Lower lobe of right lung (tissue), 2 donors: ENCODE measurements at regions not wholly inside any gene's neighbourhood (a gene's known extent, or its start where the extent isn't known, plus 50 kb on each side); places are given as distances from the start of the nearest gene placed in this dataset.

ENCODE experiments used
- ATAC-seq, 2 donors: fragments of 200-7000 bp; cut with Tn5 transposase; one replicate each; pipeline ENCODE4 v1.9.1; 2020 to 2022; ENCODE audit warnings: mild to moderate bottlenecking in 2 of 2, moderate library complexity in 2 of 2
- DNase-seq: peaks from one replicate; pipeline ENCODE4 v3.0.0-alpha.2; 2020
- H3K27ac ChIP-seq: fragments of 200-600 bp; one replicate; pipeline ENCODE4 v1.8.0; 2022
- H3K27me3 ChIP-seq: fragments of 200-600 bp; one replicate; pipeline ENCODE4 v1.8.0; 2022; ENCODE audit warnings: low read depth
- H3K36me3 ChIP-seq: fragments of 200-600 bp; one replicate; pipeline ENCODE4 v1.8.0; 2022; ENCODE audit warnings: mild to moderate bottlenecking
- H3K4me1 ChIP-seq: fragments of 200-600 bp; one replicate; pipeline ENCODE4 v1.8.0; 2022
- H3K4me3 ChIP-seq: fragments of 200-600 bp; one replicate; pipeline ENCODE4 v1.8.0; 2022; ENCODE audit warnings: mild to moderate bottlenecking
- H3K9me3 ChIP-seq: fragments of 200-600 bp; one replicate; pipeline ENCODE4 v1.8.0; 2022
- CTCF ChIP-seq: fragments of 200-600 bp; IDR thresholded peaks from one replicate; pipeline ENCODE4 v1.8.0; 2022; ENCODE audit warnings: antibody characterized with exemption, mild to moderate bottlenecking
- intact Hi-C: fragments of 100-400 bp; cut with DNase I; formaldehyde crosslinking; loops from one replicate; pipeline ENCODE4 v1.11.0; 2022
- donor health status: DM: no; HTN: yes; CAD: no; lungs with severe emphysema.

GRCh38 chr5:103336941-103337340, 78.4 kb downstream of the MACIR start:
- no peak for TF ChIP-seq CTCF
- no peaks in the 10 kb centered on the region for H3K4me1 ChIP-seq
- DNase-seq (no peak), ATAC-seq (no peak)
- H3K27me3 ChIP-seq: no peaks in the 10 kb centered on the region
- H3K9me3 ChIP-seq: no peaks in the 10 kb centered on the region
- no peak overlapping the region for H3K4me3 ChIP-seq
- intact Hi-C loops: no loop called here
- no peaks in the 10 kb centered on the region for H3K36me3 ChIP-seq
- no peak overlapping the region for H3K27ac ChIP-seq

GRCh38 chr5:103333376-103333775, 74.8 kb downstream of the MACIR start:
- intact Hi-C loops: no loop called here
- Histone ChIP-seq H3K36me3 (no peaks in the 10 kb centered on the region), H3K4me3 (no peak overlapping the region), H3K9me3 (no peaks in the 10 kb centered on the region), H3K27me3 (no peaks in the 10 kb centered on the region), H3K27ac (no peak overlapping the region), H3K4me1 (no peaks in the 10 kb centered on the region)
- DNase-seq (no peak), ATAC-seq (no peak)
- no peak for TF ChIP-seq CTCF

- no peak for TF ChIP-seq CTCF
- no peak for ATAC-seq
- Histone ChIP-seq H3K4me1 (no peaks in the 10 kb centered on the region), H3K4me3 (no peak overlapping the region), H3K27me3 (no peaks in the 10 kb centered on the region), H3K27ac (no peak overlapping the region), H3K36me3 (no peaks in the 10 kb centered on the region), H3K9me3 (no peaks in the 10 kb centered on the region)
- DNase-seq: no peak
- intact Hi-C loops: no loop called here
Observed at GRCh38 chr5:103330875-103331274, 72.3 kb downstream of the MACIR start.
